Renal pelvis (tissue), 1 donor: ENCODE measurements at regions not wholly inside any gene's neighbourhood (a gene's known extent, or its start where the extent isn't known, plus 50 kb on each side); places are given as distances from the start of the nearest gene placed in this dataset.

Source experiments
- DNase-seq: peaks from one replicate; pipeline ENCODE4 v3.0.0-alpha.2; 2013

GRCh38 chr12:74906224-74906623 is 303.4 kb downstream of the KCNC2 start:
- no peak for DNase-seq

GRCh38 chr12:74910831-74911230 is 298.8 kb downstream of the KCNC2 start:
- no peak for DNase-seq

- no peak for DNase-seq
Measured at GRCh38 chr12:74914378-74914777, 295.3 kb downstream of the KCNC2 start.

GRCh38 chr12:74915718-74916117 is 293.9 kb downstream of the KCNC2 start:
- DNase-seq: no peak

DNA sequence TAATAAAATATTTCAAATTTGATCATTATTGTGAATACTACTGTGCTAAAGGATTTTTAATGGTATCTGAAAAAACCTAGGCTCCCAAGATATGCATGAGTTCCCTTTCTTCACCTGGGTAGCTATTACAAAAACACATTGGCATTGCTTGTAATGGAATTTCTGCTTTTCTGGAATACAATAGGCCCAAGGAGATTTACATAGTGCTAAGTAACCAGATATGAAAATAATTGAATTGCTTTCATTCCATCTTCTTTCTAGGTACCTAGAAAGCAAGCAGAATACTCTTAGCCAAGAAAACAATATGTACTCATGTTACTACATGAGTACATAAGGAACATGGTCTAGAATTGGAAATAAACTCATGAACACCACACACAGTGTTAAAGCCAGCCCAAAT is 291.9 kb downstream of the KCNC2 start:
- no peak for DNase-seq

DNA sequence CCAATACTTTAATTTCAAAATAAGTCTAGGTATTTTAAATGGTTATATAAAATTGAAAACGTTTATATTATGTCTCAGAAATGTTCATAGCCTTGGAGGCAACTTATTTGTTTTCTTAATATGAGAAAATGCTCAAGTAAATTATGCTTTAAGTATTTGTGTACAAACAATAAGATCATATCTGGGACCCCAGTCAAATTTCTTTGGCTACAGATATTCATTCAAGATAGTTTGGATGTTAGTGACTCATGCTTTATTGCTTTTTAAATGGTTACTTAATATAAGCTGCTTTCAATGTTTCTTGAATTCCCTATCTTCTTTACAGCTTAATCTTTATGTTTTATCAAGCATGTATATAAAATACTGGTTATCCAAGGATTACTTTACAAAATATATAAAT is 291.3 kb downstream of the KCNC2 start:
- no peak for DNase-seq

DNA sequence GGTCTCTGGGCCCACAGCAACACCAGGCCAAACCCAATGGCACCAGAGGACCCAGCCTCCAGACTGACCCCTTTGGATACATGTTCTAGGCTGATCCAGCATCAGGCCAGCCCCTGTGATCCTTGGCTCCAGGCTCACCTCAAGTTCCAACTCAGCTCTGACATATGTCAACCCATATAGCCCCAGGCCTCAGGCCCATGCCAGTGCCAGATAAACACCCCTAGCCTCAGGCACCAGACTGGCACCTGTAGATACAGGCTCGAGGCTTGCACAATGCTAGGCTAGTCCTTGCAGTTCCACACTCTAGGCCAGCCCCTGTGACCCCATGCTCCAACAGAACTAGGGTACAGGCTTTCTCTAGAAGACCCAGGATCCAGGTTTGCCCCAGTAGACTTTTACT is 287.5 kb downstream of the KCNC2 start:
- DNase-seq: no peak

DNA sequence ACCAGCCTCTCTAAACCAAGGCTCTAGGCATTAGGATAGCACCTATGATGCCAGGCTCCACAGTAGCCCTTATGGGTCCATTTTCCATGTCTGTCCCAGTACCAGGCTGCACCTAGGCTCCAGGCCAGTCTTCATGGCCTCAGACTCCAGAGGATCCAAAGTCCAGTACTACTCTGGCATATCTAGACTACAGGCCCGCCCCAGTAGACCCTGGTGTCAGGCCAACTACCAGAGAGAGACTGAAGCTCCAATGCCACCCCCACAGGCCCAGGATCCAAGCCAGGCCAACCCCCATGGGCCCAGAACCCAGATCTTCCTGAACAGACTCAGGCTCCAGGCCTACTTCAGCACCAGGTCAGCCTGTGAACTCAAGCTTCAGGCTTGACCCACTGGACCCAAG is 287.0 kb downstream of the KCNC2 start:
- no peak for DNase-seq

DNA sequence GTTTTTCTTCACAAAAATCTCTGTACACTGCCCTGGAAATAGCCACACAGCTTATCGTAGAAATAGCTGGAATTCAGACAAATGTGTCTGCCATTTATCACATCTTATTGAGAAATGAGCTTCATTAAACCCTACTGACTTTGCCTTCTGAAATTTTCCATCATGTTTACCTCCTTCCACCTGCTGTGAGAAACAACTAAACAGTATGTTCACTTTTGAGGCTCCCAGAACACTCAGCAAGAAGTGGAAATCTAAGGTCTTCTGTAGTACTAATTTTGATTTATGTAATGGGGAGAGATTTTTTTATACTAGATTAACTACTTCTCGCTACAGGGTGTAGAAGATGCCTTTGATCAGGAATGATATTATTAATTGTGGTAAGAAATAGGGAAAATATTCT is 268.0 kb downstream of the KCNC2 start:
- no peak for DNase-seq

DNA sequence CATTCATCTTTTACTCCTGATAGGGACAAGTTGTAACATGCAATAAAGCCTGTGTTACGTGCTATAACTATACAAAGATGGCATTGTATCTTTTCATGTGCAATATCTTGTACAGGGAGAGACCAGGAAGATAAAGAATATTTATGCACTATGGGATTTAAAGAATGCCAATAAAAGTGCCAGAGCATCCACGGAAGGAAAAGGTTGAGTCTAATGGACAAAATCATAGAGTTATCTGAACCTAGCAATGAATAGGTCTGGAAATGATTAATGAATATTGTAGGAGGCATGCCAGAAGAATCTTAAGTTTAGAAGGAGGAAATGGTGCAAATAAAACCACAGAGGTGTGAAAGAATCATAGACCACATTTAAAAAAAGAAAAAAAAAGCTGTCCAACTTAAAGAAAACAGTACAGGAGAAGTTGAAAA is 263.9 kb downstream of the KCNC2 start:
- peak; percentile 31 for DNase-seq

- no peak for DNase-seq
Measured at GRCh38 chr12:74953697-74954096, 255.9 kb downstream of the KCNC2 start.

DNA sequence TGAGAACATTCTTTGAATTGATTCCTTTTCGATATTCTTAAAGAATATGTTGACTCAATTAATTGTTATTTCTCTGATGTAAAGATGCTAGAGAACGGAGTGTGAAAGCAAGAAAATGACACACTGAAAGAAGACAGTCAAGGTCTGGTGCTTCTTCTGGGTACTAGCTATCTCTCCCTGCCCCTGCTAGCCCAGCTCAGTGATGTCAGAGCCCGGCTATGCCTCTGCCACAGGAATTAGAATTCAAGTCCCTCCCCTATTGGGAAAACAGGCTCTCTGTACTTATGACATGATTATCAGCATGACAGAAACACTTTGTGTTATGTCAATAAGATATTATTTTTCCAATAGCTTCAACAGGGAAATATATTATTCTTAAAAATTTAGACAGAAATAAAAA is 252.4 kb downstream of the KCNC2 start:
- no peak for DNase-seq

DNA sequence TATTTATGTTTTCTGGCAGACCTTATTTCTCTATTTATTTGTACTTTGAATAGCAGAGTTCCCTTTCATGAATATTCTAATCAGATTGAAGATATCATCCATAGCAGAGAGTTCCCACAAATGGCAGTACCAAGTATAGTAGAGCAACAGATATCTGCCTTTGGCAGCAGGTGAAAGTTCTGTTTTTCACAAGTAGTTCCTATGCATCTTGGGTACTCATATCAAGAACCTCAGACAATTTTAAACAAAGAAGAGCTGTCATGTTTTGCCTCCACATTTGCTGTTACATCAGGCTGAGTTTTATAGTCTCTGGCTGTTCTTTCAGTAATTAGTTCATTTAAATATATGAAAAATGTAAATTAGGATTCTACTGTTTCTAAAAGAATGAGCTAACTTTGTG is 252.0 kb downstream of the KCNC2 start:
- no peak for DNase-seq

GRCh38 chr12:74959657-74960056 is 250.0 kb downstream of the KCNC2 start:
- no peak for DNase-seq

GRCh38 chr12:74963304-74963703 is 246.3 kb downstream of the KCNC2 start:
- no peak for DNase-seq

- DNase-seq: no peak
Measured at GRCh38 chr12:74963867-74964331, 245.7 kb downstream of the KCNC2 start.

DNA sequence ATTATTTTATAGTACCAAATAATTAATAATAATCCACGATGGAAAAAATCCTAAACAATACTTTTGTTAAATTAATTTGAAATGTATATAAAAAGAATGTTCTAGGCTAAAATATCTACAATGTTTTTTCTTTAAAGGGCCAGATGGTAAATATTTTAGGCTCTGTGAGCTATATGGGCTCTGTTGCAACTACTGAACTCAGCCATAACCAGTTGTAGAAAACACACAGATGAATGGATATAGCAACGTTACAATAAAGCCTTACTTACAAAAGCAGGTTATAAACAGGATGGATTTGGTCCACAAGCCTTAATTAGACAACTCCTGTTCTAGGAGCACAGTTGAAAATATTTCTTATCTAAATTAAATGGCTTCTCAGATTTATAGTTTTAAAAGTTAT is 245.2 kb downstream of the KCNC2 start:
- DNase-seq: no peak

DNA sequence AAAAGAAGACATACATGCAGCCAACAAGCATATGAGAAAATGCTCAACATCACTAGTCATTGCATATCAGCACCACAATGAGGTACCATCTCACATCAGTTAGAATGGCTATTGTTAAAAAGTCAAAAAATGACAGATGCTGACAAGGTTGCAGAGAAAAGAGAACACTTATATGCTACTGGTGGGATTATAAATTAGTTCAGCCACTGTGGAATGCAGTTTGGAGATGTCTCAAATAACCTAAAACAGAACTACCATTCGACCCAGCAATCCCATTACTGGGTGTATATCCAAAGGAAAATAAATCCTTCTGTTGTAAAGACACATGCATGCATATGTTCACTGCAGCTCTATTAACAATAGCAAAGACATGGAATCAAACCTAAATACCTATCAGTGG is 238.4 kb downstream of the KCNC2 start:
- no peak for DNase-seq

DNA sequence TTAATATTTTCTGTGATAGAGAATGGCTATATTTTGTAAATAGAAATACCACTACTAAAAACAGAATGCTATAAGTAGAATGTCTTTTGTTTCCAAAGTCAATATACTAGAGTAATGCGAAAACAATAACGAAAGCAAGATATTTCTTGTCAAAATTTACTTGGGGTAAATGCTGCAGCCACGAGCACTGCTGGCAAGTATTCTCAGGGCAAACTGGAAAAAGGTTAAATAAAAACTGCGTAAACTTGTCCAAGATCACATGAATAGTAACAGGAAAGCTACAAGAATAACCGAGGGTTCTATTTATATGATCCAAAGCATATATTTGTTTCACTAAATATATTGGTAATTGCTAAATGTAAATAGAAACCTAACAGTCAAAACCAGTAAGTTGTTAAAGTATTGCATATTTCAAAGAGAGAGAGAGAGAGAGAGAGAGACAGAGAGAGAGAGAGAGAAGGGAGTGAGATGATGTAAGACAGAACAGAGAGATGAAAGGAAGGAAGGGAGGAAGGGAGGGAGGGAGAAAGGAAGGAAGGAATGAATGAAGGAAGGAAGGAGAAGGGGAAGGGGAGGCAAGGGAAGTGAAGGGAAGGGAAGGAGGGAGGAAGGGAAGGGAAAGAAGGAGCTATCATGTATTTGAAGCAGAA is 231.7 kb downstream of the KCNC2 start:
- no peak for DNase-seq

- DNase-seq: peak; percentile 93
Measured at GRCh38 chr12:74980510-74980909, 229.1 kb downstream of the KCNC2 start.

DNA sequence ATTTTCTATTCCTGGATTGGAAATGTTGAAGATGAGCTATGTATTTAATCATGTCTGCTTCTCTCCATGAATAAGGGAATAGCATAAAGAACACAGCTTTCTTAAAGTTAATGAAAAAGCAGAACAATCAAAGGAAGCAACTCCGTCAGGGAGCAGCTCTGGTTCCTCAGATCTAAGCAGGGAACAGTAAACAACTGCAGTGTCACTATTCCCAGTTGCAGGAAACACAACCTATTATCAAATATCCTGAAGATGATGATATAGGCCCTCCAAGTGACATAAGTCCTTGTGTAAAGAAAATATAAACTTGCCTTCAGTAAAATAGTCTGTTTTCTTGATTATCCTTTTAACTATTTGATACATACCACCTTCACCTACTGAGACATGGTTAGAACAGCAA is 228.1 kb downstream of the KCNC2 start:
- no peak for DNase-seq

DNA sequence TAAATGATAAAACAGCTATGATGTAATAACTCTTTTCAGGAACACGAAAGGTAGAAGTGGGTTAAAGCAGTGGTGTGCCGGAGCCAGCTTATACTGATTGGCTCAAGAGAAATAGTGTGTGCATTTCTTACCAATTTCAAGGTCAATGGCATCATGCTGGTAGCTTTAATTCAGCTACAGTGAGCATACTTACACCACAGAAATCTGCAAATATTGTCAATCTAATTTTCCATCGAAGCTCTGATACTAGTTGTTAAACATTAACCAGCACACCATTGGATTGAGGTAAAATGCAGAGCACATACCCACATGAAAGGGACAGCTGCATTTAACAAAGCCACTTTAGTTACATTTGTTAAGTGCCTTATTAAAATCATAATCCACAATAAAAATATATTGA is 225.7 kb downstream of the KCNC2 start:
- DNase-seq: no peak

DNA sequence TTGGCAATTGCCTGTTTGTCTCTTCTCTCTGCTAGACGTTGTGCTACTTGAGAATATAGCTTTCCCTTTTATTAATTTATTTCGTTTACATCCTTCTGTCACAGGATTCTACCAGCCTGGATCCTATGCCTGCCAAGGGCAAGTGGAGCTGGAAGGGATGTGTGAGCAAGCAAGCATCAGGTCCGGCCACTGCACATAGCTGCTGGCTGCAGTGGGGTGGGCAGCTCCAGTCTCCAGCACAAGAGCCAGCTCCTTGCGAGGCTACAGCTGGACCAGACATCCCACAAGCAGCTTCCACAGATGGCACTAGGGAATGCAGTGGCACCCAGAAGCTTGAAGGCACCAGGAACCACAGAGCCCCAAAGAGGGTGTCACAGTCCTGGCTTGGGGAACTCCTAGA is 225.0 kb downstream of the KCNC2 start:
- DNase-seq: no peak

DNA sequence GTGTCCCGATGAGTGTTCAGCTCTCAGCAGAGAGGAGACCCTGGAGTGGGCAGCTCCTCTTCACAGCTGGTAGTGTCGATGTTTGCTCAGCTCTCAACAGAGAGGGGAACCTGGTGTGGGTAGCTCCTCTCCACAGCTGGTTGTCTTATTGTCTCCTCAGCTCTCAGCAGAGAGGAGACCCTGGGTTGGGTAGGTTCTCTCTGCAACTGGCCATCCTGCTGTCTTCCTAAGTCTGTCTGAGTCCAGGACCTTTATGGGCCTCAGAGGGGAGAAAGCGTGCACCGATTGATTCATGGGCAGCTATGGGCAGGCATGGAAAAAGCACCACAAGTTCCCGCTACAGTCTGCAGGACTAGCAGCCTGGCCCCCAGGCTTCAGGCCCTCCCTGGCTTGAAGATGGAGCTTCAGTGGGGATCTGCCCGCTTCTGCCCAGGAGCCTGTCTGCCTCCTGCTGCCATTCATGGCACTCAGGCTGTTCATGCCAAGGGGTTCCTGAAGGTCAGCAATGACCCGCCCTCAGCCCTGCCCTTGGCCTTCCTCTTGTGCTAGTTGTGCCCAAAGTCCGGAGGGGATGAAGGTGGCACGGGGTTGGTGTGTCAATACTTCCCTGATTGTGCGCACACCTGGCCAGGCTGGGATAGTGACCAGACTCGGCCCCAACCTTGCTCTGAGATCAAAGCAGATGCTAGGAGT is 224.2 kb downstream of the KCNC2 start:
- DNase-seq: no peak
